ENCODE measurements at regions not wholly inside any gene's neighbourhood (a gene's known extent, or its start where the extent isn't known, plus 50 kb on each side); places are given as distances from the start of the nearest gene placed in this dataset.
"Not testable (repeated sequence)": the region's sequence is repeated elsewhere in the genome, so short reads cannot be mapped to it uniquely, and the experiment has no call there.

DNA sequence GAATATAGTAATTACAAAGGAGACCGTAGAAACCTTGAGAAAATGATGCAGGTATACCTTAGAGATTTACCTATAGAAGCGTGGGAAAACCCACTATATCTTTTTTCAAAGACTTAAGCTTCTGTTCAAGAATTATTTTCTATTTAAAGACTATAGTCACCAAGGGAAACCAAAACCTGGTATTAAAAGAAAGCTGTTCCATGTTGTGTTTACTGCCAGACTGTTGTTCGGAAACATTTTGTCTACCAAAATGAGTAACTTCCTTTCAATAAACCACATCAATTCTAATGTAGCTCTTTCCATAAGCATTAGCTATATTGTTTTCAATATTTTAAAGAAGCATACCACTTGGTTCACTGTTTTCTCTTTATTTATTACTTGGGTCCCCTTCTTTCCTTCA lies 182.9 kb upstream of the SLITRK6 start:
- DNase-seq = no peak
- no peaks in the 10 kb centered on the region for H3K36me3 ChIP-seq
- peaks cover 2% of the 10 kb centered on the region for H3K9me3 ChIP-seq (ENCODE audit: severe bottlenecking)
- H3K27me3 ChIP-seq (ENCODE audit: insufficient read depth, low read depth, severe bottlenecking) = no peaks in the 10 kb centered on the region
- H3K27ac ChIP-seq = no peak overlapping the region
- H3K4me3 ChIP-seq (ENCODE audit: low read depth, low read length) = no peak overlapping the region
- TF ChIP-seq, protein P1, sequence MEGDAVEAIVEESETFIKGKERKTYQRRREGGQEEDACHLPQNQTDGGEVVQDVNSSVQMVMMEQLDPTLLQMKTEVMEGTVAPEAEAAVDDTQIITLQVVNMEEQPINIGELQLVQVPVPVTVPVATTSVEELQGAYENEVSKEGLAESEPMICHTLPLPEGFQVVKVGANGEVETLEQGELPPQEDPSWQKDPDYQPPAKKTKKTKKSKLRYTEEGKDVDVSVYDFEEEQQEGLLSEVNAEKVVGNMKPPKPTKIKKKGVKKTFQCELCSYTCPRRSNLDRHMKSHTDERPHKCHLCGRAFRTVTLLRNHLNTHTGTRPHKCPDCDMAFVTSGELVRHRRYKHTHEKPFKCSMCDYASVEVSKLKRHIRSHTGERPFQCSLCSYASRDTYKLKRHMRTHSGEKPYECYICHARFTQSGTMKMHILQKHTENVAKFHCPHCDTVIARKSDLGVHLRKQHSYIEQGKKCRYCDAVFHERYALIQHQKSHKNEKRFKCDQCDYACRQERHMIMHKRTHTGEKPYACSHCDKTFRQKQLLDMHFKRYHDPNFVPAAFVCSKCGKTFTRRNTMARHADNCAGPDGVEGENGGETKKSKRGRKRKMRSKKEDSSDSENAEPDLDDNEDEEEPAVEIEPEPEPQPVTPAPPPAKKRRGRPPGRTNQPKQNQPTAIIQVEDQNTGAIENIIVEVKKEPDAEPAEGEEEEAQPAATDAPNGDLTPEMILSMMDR (IDR thresholded peaks at IDR 0.05; ENCODE audit: low read depth, low read length) = no peak

DNA sequence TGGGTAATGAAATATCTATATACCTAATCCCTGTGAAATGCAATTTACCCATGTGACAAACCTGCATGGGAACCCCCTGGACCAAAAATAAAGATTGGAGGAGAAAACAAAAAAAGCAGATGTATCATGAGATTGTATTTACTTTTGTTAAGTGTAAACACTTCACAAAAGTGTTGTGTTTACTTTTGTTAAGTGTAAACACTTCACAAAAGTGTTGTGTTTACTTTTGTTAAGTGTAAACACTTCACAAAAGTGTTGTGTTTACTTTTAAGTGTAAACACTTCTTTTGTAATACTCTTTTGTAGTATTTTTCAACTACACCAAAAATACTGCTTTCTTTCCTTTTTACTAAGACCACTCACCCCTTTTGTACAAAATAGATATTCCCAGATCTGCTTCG lies 181.2 kb upstream of the SLITRK6 start:
- not testable (repeated sequence) for H3K36me3 ChIP-seq; H3K9me3 ChIP-seq (ENCODE audit: severe bottlenecking); DNase-seq; H3K27ac ChIP-seq; H3K4me3 ChIP-seq (ENCODE audit: low read depth, low read length); H3K27me3 ChIP-seq (ENCODE audit: insufficient read depth, low read depth, severe bottlenecking)

DNA sequence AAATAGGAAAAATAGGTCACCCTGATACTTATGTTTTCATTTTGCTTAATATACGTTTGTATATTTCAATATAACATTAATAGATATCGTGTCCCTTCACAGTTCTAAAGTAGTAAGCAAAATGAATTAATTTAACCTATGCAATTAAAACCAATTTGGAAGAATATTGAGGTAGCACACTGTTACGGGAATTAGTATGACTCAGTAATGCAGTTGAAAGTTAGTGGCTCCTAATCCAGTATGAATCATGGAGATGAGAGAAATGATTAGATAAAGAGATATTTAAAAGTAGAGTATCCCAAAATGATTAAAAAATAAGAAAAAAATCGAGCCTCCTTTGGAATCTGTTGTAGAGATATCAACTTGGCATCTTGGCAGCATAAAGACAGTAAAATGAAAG lies 177.0 kb upstream of the SLITRK6 start:
- Histone ChIP-seq H3K9me3 (ENCODE audit: severe bottlenecking) (peaks cover 2% of the 10 kb centered on the region), H3K36me3 (no peaks in the 10 kb centered on the region), H3K27me3 (ENCODE audit: insufficient read depth, low read depth, severe bottlenecking) (no peaks in the 10 kb centered on the region), H3K4me3 (ENCODE audit: low read depth, low read length) (no peak overlapping the region), H3K27ac (no peak overlapping the region)
- TF ChIP-seq, protein P1 (IDR thresholded peaks at IDR 0.05; ENCODE audit: low read depth, low read length) = no peak
- no peak for DNase-seq

DNA sequence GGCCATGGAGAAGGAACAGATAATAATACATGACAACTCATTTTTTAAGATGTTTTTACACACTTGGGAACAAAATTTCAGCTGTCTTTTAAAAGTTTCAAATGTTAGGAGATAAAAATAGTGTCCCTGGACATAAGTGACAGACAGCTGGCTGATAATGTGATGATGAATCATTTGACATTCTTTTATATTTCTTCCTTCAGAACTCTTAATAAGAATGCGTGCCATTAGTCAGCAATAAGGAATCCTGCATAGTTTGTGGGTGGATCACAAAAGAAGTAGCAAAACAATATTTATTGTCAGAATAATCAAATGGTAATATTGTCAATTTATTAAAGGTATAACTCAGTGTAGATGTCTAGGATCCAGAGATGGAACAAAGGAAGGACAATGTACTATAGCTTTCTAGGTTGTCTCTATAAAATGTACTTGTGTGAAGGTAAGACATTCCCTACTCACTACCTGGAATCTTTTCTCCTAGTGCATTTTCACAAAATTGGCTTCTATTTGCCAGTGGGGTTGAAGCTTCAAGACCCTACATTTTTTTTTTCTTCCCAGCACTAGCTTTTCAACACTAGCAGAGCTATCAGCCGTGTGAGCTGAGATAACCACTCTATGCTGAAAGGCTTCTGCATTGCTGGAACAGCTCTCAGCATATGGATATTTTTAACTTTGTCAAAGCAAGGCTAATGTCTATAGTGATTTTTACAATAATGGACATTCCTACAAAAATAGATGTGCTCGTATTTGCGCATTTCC lies 175.6 kb upstream of the SLITRK6 start:
- DNase-seq = no peak
- no peak overlapping the region for H3K27ac ChIP-seq
- H3K4me3 ChIP-seq (ENCODE audit: low read depth, low read length) = no peak overlapping the region
- TF ChIP-seq, protein P1 (IDR thresholded peaks at IDR 0.05; ENCODE audit: low read depth, low read length) = no peak
- no peaks in the 10 kb centered on the region for H3K36me3 ChIP-seq
- no peaks in the 10 kb centered on the region for H3K9me3 ChIP-seq (ENCODE audit: severe bottlenecking)
- no peaks in the 10 kb centered on the region for H3K27me3 ChIP-seq (ENCODE audit: insufficient read depth, low read depth, severe bottlenecking)

DNA sequence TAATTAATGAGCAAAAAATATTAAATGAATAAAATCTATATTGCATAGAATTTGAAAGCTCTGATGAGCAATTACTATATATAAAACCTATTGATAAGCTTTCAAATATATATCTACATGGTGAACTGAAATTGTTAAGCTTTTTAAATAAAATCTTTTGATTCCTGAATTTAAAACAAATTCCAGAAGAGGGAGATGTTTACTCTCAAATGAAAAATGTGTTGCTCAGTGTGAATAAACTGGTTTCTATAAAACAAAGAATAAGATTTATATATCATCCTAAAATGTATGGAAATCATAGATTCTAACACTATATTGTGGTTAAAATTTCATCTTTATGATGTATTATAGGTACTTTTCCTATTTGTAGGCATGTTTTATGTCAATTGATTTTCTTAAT lies 171.5 kb upstream of the SLITRK6 start:
- Histone ChIP-seq H3K4me3 (ENCODE audit: low read depth, low read length) (no peak overlapping the region), H3K9me3 (ENCODE audit: severe bottlenecking) (no peaks in the 10 kb centered on the region), H3K27ac (no peak overlapping the region), H3K27me3 (ENCODE audit: insufficient read depth, low read depth, severe bottlenecking) (no peaks in the 10 kb centered on the region), H3K36me3 (no peaks in the 10 kb centered on the region)
- DNase-seq = no peak
- TF ChIP-seq, protein P1 (IDR thresholded peaks at IDR 0.05; ENCODE audit: low read depth, low read length) = no peak

DNA sequence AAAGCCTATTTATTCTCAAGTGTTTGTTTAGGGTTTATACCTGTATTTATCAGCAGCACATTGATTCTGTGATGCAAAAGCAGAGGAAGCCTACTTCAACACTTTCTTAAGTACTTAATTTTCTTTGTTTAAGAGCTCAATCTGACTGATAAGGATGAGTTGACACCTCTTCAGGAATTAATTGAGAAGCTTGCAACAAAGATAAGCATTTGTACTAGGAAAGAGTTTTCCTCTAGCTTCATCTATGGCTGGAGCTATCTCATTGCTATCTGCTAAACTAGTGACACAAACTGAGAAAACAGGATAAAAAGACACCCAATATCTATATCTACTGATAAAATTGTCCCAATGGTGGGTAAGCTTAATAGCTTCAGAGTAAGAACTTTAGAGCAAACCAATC lies 170.1 kb upstream of the SLITRK6 start:
- no peak for DNase-seq
- no peaks in the 10 kb centered on the region for H3K36me3 ChIP-seq
- TF ChIP-seq, protein P1 (IDR thresholded peaks at IDR 0.05; ENCODE audit: low read depth, low read length) = no peak
- H3K27me3 ChIP-seq (ENCODE audit: insufficient read depth, low read depth, severe bottlenecking) = no peaks in the 10 kb centered on the region
- no peaks in the 10 kb centered on the region for H3K9me3 ChIP-seq (ENCODE audit: severe bottlenecking)
- no peak overlapping the region for H3K4me3 ChIP-seq (ENCODE audit: low read depth, low read length)
- no peak overlapping the region for H3K27ac ChIP-seq

Data from WERI-Rb-1 (cell line).